ENCODE measurements at regions not wholly inside any gene's neighbourhood (a gene's known extent, or its start where the extent isn't known, plus 50 kb on each side); places are given as distances from the start of the nearest gene placed in this dataset.

DNA sequence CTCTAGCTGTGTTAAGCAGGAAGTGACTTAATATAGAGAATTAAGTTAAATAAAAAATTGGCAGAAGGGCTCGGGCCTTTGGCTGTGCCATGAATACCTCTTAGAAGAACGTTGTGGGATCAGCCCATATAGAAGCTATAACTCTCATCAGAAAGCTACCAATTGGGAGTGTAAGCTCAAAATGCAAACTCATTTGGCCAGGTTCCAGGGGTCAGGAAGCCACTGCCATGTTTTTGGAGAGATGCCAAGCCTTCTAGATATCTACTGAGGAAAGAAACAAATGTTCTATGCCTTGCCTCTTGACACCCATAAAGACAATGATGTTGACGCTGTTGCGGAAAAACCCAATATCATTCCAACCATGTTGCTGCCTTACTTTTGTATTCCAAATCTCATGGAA lies 475.2 kb upstream of the TGFBR2 start:
- TF ChIP-seq, protein P1, sequence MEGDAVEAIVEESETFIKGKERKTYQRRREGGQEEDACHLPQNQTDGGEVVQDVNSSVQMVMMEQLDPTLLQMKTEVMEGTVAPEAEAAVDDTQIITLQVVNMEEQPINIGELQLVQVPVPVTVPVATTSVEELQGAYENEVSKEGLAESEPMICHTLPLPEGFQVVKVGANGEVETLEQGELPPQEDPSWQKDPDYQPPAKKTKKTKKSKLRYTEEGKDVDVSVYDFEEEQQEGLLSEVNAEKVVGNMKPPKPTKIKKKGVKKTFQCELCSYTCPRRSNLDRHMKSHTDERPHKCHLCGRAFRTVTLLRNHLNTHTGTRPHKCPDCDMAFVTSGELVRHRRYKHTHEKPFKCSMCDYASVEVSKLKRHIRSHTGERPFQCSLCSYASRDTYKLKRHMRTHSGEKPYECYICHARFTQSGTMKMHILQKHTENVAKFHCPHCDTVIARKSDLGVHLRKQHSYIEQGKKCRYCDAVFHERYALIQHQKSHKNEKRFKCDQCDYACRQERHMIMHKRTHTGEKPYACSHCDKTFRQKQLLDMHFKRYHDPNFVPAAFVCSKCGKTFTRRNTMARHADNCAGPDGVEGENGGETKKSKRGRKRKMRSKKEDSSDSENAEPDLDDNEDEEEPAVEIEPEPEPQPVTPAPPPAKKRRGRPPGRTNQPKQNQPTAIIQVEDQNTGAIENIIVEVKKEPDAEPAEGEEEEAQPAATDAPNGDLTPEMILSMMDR (IDR thresholded peaks at IDR 0.05; ENCODE audit: poor library complexity, severe bottlenecking) = no peak
- no peak for TF ChIP-seq EP300 (conservative IDR thresholded peaks at IDR 0.05; ENCODE audit: poor library complexity, severe bottlenecking)

All from neural cell (in vitro differentiated cells).